ENCODE measurements at regions not wholly inside any gene's neighbourhood (a gene's known extent, or its start where the extent isn't known, plus 50 kb on each side); places are given as distances from the start of the nearest gene placed in this dataset.

DNA sequence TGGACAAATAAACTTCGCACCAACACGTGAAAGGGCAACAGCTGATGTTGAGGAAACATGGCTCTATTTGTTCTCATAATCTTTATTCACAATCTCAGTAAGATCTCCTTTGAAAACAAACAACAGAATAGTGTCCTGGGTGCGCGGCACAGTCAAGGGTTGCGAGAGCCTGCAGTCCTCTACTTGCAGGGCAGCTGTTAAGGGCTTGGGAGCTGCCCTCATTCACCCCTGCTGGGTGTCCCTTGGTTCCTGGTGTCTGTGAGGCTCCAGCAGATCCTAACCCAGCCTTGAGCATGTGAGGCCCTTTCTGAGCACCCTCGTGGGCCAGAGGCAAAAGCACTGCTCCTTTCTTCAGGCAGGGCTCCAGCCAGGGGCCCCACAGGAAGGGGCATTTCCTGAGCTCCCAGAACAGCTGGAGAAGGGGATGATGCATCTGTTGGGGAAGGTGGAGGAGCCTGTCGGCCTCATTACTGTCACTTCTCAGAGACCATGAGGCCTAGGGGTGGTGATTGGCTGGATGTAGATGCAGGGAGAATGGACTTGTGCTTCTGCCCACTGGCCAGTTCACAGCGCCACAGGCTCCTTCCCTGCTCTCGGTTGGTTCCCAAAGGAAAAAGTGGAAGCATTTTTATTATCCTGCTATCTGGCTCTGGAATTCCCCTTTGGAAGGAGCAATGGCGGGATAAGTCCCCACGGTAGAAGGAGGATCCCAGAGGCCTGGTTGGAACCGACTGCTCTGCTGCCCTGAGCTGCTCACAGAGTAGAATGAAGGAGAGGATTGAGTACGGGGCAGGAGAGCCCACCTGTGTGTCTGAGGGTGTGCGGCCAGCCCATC is 51.9 kb upstream of the KLF13 start:
- DNase-seq (ENCODE audit: low read depth) = no peak

DNA sequence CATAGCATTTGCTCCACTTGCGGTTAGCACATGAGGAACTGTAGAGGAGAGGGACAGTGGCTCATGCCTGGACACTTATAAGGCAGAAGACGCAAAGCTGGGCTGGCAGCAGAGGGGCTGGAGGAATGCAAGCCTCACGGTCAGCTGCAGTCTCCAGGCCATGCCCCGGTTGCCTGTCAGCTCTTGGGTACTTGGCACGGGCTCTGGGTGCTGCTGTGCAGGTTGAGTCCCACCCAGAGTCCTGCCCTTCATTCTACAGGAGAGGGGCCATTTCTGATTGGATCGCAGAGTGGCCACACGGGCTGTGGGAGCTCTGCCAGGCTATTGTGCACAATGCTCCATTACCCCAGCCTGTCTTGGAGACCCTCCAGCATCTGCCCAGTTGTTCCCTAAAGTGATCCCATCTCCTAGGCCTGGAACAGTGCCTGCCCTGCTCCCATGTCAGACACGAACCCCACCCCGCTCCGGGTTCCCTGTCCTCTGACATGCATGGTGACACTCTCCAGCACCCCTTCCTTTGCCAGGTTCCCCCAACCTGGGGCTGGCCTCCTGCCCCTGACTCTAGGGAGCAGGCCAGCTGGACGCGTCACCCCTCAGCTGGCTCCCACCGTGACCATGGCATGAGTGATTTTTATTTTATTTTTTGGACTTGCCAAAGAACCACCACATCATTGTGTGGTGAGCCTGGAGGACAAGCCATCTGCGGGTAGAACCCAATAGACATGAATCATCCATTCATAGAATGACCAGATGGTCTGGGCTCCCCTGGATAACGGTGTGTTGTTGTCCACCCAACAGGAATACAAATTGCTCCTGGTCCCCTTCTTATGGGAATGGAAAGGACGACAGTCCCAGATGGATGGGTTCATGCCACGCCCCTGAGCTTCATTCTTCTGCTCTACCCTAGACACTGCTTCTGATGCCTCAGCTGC is 51.0 kb upstream of the KLF13 start:
- no peak for DNase-seq (ENCODE audit: low read depth)

GRCh38 chr15:31276596-31277298 is 49.9 kb upstream of the KLF13 start:
- DNase-seq (ENCODE audit: low read depth) = no peak

Data from stimulated activated CD8-positive, alpha-beta memory T cell treated with anti-CD3 and anti-CD28 coated beads, Interleukin-12 subunit alpha, Interleukin-12 subunit beta, amount 100 ng/mL, for 4 hours (primary cell).